ENCODE measurements at regions not wholly inside any gene's neighbourhood (a gene's known extent, or its start where the extent isn't known, plus 50 kb on each side); places are given as distances from the start of the nearest gene placed in this dataset.

DNA sequence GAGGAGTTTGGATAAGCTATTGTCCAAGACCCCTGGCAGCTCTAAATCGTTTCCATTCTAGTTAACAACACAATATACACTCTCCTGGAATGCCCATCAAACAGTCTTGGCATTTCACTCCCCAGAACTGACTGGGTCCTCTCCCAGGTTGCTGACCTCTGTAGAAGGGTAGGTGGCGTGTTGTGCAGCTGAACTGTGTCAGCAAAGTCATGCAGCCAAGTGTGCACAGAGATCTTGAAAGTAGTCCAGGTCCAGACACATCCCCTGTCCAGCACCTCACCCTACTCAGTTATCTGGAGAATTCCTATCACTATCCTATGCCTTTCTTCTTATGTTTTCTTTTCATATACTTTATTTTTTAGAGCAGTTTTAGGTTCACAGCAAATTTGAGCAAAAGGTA is 312.7 kb downstream of the GABRB3 start:
- H3K4me1 ChIP-seq (ENCODE audit: low read length), result no peaks in the 10 kb centered on the region
- H2AFZ ChIP-seq (ENCODE audit: low read depth, low read length), result no peak overlapping the region
- H3K79me2 ChIP-seq (ENCODE audit: low read length), result no peaks in the 10 kb centered on the region
- H3K27me3 ChIP-seq (ENCODE audit: low read depth, low read length), result no peaks in the 10 kb centered on the region
- H3K27ac ChIP-seq (ENCODE audit: low read length), result no peak overlapping the region
- H3K4me3 ChIP-seq (ENCODE audit: low read length), result no peak overlapping the region
- H3K9ac ChIP-seq (ENCODE audit: low read length), result no peak overlapping the region
- no peaks in the 10 kb centered on the region for H3K9me3 ChIP-seq (ENCODE audit: insufficient read depth, low read length)
- no peaks in the 10 kb centered on the region for H3K36me3 ChIP-seq (replicated peaks; ENCODE audit: low read depth, low read length)
- H4K20me1 ChIP-seq (ENCODE audit: insufficient read depth, low read length), result no peaks in the 10 kb centered on the region
- TF ChIP-seq EZH2phosphoT487 (IDR thresholded peaks at IDR 0.05; ENCODE audit: low read depth), result no peak
- TF ChIP-seq, protein P1, sequence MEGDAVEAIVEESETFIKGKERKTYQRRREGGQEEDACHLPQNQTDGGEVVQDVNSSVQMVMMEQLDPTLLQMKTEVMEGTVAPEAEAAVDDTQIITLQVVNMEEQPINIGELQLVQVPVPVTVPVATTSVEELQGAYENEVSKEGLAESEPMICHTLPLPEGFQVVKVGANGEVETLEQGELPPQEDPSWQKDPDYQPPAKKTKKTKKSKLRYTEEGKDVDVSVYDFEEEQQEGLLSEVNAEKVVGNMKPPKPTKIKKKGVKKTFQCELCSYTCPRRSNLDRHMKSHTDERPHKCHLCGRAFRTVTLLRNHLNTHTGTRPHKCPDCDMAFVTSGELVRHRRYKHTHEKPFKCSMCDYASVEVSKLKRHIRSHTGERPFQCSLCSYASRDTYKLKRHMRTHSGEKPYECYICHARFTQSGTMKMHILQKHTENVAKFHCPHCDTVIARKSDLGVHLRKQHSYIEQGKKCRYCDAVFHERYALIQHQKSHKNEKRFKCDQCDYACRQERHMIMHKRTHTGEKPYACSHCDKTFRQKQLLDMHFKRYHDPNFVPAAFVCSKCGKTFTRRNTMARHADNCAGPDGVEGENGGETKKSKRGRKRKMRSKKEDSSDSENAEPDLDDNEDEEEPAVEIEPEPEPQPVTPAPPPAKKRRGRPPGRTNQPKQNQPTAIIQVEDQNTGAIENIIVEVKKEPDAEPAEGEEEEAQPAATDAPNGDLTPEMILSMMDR (IDR thresholded peaks at IDR 0.05; ENCODE audit: low read depth, low read length), result no peak
- H3K4me2 ChIP-seq (ENCODE audit: low read length), result no peak overlapping the region

DNA sequence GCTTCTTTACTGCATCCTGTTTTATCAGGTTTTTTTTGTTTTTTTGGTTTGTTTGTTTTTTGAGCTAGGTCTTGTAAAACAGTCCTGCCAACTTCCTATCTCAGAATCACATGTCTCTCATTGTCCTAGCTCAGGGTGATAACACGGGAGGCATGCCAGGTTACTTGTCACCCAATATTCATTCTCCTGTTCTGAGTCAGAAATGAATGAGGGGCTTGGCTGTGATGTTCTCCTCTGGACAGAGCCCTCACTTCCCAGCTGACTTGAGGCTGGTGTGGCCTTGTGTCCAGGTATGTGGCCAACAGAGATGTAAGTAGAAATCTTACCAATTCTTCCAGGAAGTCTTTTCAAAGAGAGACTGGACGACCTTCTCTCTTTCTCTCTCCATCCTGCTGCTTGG is 317.0 kb downstream of the GABRB3 start:
- no peaks in the 10 kb centered on the region for H3K27me3 ChIP-seq (ENCODE audit: low read depth, low read length)
- no peak overlapping the region for H2AFZ ChIP-seq (ENCODE audit: low read depth, low read length)
- no peak overlapping the region for H3K4me2 ChIP-seq (ENCODE audit: low read length)
- no peak overlapping the region for H3K9ac ChIP-seq (ENCODE audit: low read length)
- no peak for TF ChIP-seq EZH2phosphoT487 (IDR thresholded peaks at IDR 0.05; ENCODE audit: low read depth)
- H4K20me1 ChIP-seq (ENCODE audit: insufficient read depth, low read length), result no peaks in the 10 kb centered on the region
- H3K79me2 ChIP-seq (ENCODE audit: low read length), result no peaks in the 10 kb centered on the region
- no peak overlapping the region for H3K4me3 ChIP-seq (ENCODE audit: low read length)
- no peaks in the 10 kb centered on the region for H3K36me3 ChIP-seq (replicated peaks; ENCODE audit: low read depth, low read length)
- no peaks in the 10 kb centered on the region for H3K9me3 ChIP-seq (ENCODE audit: insufficient read depth, low read length)
- H3K27ac ChIP-seq (ENCODE audit: low read length), result no peak overlapping the region
- H3K4me1 ChIP-seq (ENCODE audit: low read length), result no peaks in the 10 kb centered on the region

DNA sequence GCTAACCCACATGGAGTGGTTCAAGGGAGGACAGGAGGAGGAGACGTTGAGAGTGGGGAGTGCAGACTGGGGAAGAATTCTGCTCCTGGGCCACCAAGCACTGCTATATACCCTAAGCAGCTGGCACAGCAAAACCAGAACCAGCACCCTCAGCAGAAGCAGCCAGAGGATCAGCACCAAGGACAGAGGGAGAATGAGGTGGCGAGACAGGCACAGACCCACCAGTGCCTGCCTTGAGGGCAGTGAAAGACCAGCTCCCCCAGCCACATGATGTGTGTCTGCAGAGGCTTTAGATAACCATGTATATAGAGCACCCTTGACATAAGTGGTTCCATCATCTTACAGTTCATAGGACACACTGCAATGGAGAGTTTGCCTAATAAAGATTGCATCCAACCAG is 319.0 kb downstream of the GABRB3 start:
- Histone ChIP-seq H3K36me3 (replicated peaks; ENCODE audit: low read depth, low read length) (no peaks in the 10 kb centered on the region), H3K79me2 (ENCODE audit: low read length) (no peaks in the 10 kb centered on the region), H3K4me2 (ENCODE audit: low read length) (no peak overlapping the region), H4K20me1 (ENCODE audit: insufficient read depth, low read length) (no peaks in the 10 kb centered on the region), H3K27me3 (ENCODE audit: low read depth, low read length) (no peaks in the 10 kb centered on the region), H3K4me1 (ENCODE audit: low read length) (no peaks in the 10 kb centered on the region), H3K4me3 (ENCODE audit: low read length) (no peak overlapping the region), H3K27ac (ENCODE audit: low read length) (no peak overlapping the region), H3K9ac (ENCODE audit: low read length) (no peak overlapping the region), H3K9me3 (ENCODE audit: insufficient read depth, low read length) (no peaks in the 10 kb centered on the region), H2AFZ (ENCODE audit: low read depth, low read length) (no peak overlapping the region)
- TF ChIP-seq, protein P1 (IDR thresholded peaks at IDR 0.05; ENCODE audit: low read depth, low read length), result no peak
- no peak for TF ChIP-seq EZH2phosphoT487 (IDR thresholded peaks at IDR 0.05; ENCODE audit: low read depth)

DNA sequence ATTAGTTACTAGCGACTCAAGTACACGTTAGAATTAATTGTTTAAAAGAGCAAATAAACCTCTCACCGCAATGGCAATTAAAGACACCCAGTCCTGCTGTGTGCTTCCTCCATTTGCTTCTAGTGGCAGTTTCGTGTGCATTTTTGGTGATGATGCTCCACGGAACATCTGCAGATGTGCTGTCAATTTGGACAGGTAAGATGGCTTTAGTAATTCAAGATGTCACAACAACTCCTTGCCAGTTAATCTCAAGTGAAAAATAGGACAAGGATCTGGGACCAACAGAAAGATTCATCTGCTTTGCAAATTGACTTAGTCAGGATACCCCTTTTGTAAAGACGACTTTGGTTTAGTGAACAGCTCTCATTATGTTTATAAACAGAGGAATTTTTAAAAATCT is 320.9 kb downstream of the GABRB3 start:
- H3K9ac ChIP-seq (ENCODE audit: low read length), result no peak overlapping the region
- no peaks in the 10 kb centered on the region for H4K20me1 ChIP-seq (ENCODE audit: insufficient read depth, low read length)
- no peak overlapping the region for H3K27ac ChIP-seq (ENCODE audit: low read length)
- H3K4me3 ChIP-seq (ENCODE audit: low read length), result no peak overlapping the region
- H2AFZ ChIP-seq (ENCODE audit: low read depth, low read length), result no peak overlapping the region
- H3K79me2 ChIP-seq (ENCODE audit: low read length), result no peaks in the 10 kb centered on the region
- H3K9me3 ChIP-seq (ENCODE audit: insufficient read depth, low read length), result no peaks in the 10 kb centered on the region
- no peaks in the 10 kb centered on the region for H3K36me3 ChIP-seq (replicated peaks; ENCODE audit: low read depth, low read length)
- H3K4me1 ChIP-seq (ENCODE audit: low read length), result no peaks in the 10 kb centered on the region
- H3K27me3 ChIP-seq (ENCODE audit: low read depth, low read length), result no peaks in the 10 kb centered on the region
- TF ChIP-seq, protein P1 (IDR thresholded peaks at IDR 0.05; ENCODE audit: low read depth, low read length), result no peak
- TF ChIP-seq EZH2phosphoT487 (IDR thresholded peaks at IDR 0.05; ENCODE audit: low read depth), result no peak
- H3K4me2 ChIP-seq (ENCODE audit: low read length), result no peak overlapping the region

DNA sequence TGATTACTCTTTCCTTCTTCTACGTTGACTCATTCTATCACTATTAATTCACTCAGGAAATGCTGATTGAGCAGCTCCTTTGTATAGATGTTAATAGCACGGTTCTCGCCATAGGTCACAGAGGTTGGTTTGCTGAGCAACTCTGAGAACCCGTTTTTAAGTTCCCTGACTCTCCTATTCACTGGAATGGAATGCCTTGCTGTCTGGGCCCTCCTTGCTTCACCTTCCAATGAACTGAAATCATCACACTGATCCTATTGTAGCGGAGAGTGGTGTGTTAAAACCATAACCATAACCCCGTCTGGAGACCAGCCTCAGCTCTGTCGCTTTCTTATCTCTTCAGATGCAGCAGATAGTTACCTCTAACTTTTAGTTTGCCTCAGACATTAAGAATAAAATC is 323.6 kb downstream of the GABRB3 start:
- Histone ChIP-seq H3K9ac (ENCODE audit: low read length) (no peak overlapping the region), H3K36me3 (replicated peaks; ENCODE audit: low read depth, low read length) (no peaks in the 10 kb centered on the region), H3K27ac (ENCODE audit: low read length) (no peak overlapping the region), H3K79me2 (ENCODE audit: low read length) (no peaks in the 10 kb centered on the region), H3K27me3 (ENCODE audit: low read depth, low read length) (no peaks in the 10 kb centered on the region), H3K4me3 (ENCODE audit: low read length) (no peak overlapping the region), H3K9me3 (ENCODE audit: insufficient read depth, low read length) (no peaks in the 10 kb centered on the region), H4K20me1 (ENCODE audit: insufficient read depth, low read length) (no peaks in the 10 kb centered on the region), H3K4me1 (ENCODE audit: low read length) (no peaks in the 10 kb centered on the region), H2AFZ (ENCODE audit: low read depth, low read length) (no peak overlapping the region), H3K4me2 (ENCODE audit: low read length) (no peak overlapping the region)
- TF ChIP-seq EZH2phosphoT487 (IDR thresholded peaks at IDR 0.05; ENCODE audit: low read depth), result no peak
- TF ChIP-seq, protein P1 (IDR thresholded peaks at IDR 0.05; ENCODE audit: low read depth, low read length), result no peak

Data from OCI-LY3 (cell line).